ENCODE measurements at regions not wholly inside any gene's neighbourhood (a gene's known extent, or its start where the extent isn't known, plus 50 kb on each side); places are given as distances from the start of the nearest gene placed in this dataset.

GRCh38 chr2:5877360-5877759 is 185.2 kb downstream of the SOX11 start:
- WGBS (ENCODE audit: low lambda C conversion rate, missing lambda C conversion rate), result 91% methylated on average over 4 of the region's 4 CpGs
- Histone ChIP-seq H3K4me3 (no peak overlapping the region), H3K27me3 (no peaks in the 10 kb centered on the region), H3K27ac (no peak overlapping the region), H3K9me2 (replicated peaks; ENCODE audit: insufficient read depth) (no peaks in the 10 kb centered on the region), H3K4me2 (no peak overlapping the region), H2AFZ (no peak overlapping the region), H4K20me1 (ENCODE audit: insufficient read depth, poor library complexity, severe bottlenecking) (no peaks in the 10 kb centered on the region), H3K4me1 (ENCODE audit: insufficient read depth) (no peaks in the 10 kb centered on the region), H3K79me2 (no peaks in the 10 kb centered on the region), H3K36me3 (replicated peaks; ENCODE audit: insufficient read depth, low read depth) (no peaks in the 10 kb centered on the region), H3K9me3 (ENCODE audit: low read depth) (no peaks in the 10 kb centered on the region)
- no peak for TF ChIP-seq EZH2 (IDR thresholded peaks at IDR 0.05; ENCODE audit: borderline replicate concordance)
- no peak for TF ChIP-seq CTCF (IDR thresholded peaks at IDR 0.05; ENCODE audit: poor library complexity)
- DNase-seq (ENCODE audit: low spot score), result no peak

- no peaks in the 10 kb centered on the region for H3K27me3 ChIP-seq
- peaks cover 19% of the 10 kb centered on the region for H3K4me1 ChIP-seq (ENCODE audit: insufficient read depth)
- no peak overlapping the region for H3K4me2 ChIP-seq
- no peaks in the 10 kb centered on the region for H4K20me1 ChIP-seq (ENCODE audit: insufficient read depth, poor library complexity, severe bottlenecking)
- 25% methylated on average over 5 of the region's 5 CpGs for WGBS (ENCODE audit: low lambda C conversion rate, missing lambda C conversion rate)
- no peak for DNase-seq (ENCODE audit: low spot score)
- no peak overlapping the region for H2AFZ ChIP-seq
- H3K9me3 ChIP-seq (ENCODE audit: low read depth), result no peaks in the 10 kb centered on the region
- no peaks in the 10 kb centered on the region for H3K9me2 ChIP-seq (replicated peaks; ENCODE audit: insufficient read depth)
- TF ChIP-seq CTCF (IDR thresholded peaks at IDR 0.05; ENCODE audit: poor library complexity) (no peak), EZH2phosphoT487 (IDR thresholded peaks at IDR 0.05; ENCODE audit: low read depth, severe bottlenecking, unreplicated experiment) (no peak), EZH2 (IDR thresholded peaks at IDR 0.05; ENCODE audit: borderline replicate concordance) (no peak)
- no peak overlapping the region for H3K4me3 ChIP-seq
- H3K36me3 ChIP-seq (replicated peaks; ENCODE audit: insufficient read depth, low read depth), result no peaks in the 10 kb centered on the region
- H3K27ac ChIP-seq, result no peak overlapping the region
- no peaks in the 10 kb centered on the region for H3K79me2 ChIP-seq
Observed at GRCh38 chr2:5885451-5886173, 193.4 kb downstream of the SOX11 start.

GRCh38 chr2:5886462-5886861 is 194.3 kb downstream of the SOX11 start:
- no peaks in the 10 kb centered on the region for H3K79me2 ChIP-seq
- H3K36me3 ChIP-seq (replicated peaks; ENCODE audit: insufficient read depth, low read depth), result no peaks in the 10 kb centered on the region
- TF ChIP-seq EZH2 (IDR thresholded peaks at IDR 0.05; ENCODE audit: borderline replicate concordance), result no peak
- TF ChIP-seq CTCF (IDR thresholded peaks at IDR 0.05; ENCODE audit: poor library complexity), result no peak
- TF ChIP-seq EZH2phosphoT487 (IDR thresholded peaks at IDR 0.05; ENCODE audit: low read depth, severe bottlenecking, unreplicated experiment), result no peak
- no peak for DNase-seq (ENCODE audit: low spot score)
- no peaks in the 10 kb centered on the region for H3K27me3 ChIP-seq
- no peaks in the 10 kb centered on the region for H4K20me1 ChIP-seq (ENCODE audit: insufficient read depth, poor library complexity, severe bottlenecking)
- H3K9me2 ChIP-seq (replicated peaks; ENCODE audit: insufficient read depth), result no peaks in the 10 kb centered on the region
- H3K4me1 ChIP-seq (ENCODE audit: insufficient read depth), result peaks cover 19% of the 10 kb centered on the region
- H3K4me2 ChIP-seq, result peak overlapping the region; percentile 34
- H2AFZ ChIP-seq, result no peak overlapping the region
- H3K4me3 ChIP-seq, result no peak overlapping the region
- H3K9me3 ChIP-seq (ENCODE audit: low read depth), result no peaks in the 10 kb centered on the region
- 68% methylated on average over 6 of the region's 6 CpGs for WGBS (ENCODE audit: low lambda C conversion rate, missing lambda C conversion rate)
- H3K27ac ChIP-seq, result no peak overlapping the region

Measured in hepatocyte (in vitro differentiated cells).